ENCODE measurements at regions not wholly inside any gene's neighbourhood (a gene's known extent, or its start where the extent isn't known, plus 50 kb on each side); places are given as distances from the start of the nearest gene placed in this dataset.

GRCh38 chr9:115657695-115658094 is 495.9 kb upstream of the PAPPA start:
- TF ChIP-seq CTCF (conservative IDR thresholded peaks at IDR 0.05; ENCODE audit: low read length): no peak
- no peak overlapping the region for H3K4me3 ChIP-seq (ENCODE audit: low read length)
- no peak for DNase-seq (ENCODE audit: low read depth)

DNA sequence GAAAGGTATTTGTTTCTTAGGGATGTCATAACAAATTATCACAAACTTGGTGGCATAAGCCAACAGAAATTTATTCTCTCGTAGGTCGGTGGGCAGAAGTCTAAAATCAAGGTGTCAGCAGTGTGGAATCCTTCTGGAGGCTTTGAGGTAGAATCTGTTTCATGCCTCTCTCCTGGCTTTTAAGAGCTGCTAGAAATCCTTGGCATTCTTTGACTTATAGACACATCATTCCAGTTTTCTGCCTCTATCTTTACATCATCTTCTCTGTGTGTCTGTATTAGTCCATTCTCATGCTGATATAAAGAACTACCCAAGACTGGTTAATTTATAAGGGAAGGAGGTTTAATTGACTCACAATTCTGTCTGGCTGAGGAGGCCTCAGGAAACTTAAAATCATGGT is 488.1 kb upstream of the PAPPA start:
- no peak for TF ChIP-seq CTCF (conservative IDR thresholded peaks at IDR 0.05; ENCODE audit: low read length)
- H3K4me3 ChIP-seq (ENCODE audit: low read length): no peak overlapping the region
- DNase-seq (ENCODE audit: low read depth): no peak

GRCh38 chr9:115668521-115668920 is 485.1 kb upstream of the PAPPA start:
- peak; percentile 97 for DNase-seq (ENCODE audit: low read depth)
- TF ChIP-seq CTCF (conservative IDR thresholded peaks at IDR 0.05; ENCODE audit: low read length): no peak
- no peak overlapping the region for H3K4me3 ChIP-seq (ENCODE audit: low read length)

GRCh38 chr9:115671236-115671962 is 482.2 kb upstream of the PAPPA start:
- peak; percentile 29 for DNase-seq (ENCODE audit: low read depth)
- TF ChIP-seq CTCF (conservative IDR thresholded peaks at IDR 0.05; ENCODE audit: low read length): no peak
- H3K4me3 ChIP-seq (ENCODE audit: low read length): no peak overlapping the region

DNA sequence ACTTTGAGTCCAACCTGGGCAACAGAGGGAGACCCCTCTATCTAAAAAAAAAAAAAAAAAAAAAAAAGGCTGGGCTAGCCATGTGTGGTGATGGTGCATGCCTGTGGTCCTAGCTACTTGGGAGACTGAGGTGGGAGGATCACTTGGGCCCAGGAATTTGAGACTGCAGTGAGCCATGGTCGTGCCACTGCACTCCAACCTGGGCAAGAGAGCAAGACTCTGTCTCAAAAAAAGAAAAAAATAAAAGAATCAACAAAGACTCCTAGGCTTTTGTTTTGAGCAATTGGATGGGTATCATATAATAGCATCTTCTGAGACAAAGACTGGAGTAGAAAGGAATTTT is 481.7 kb upstream of the PAPPA start:
- H3K4me3 ChIP-seq (ENCODE audit: low read length): no peak overlapping the region
- TF ChIP-seq CTCF (conservative IDR thresholded peaks at IDR 0.05; ENCODE audit: low read length): no peak
- peak; percentile 58 for DNase-seq (ENCODE audit: low read depth)

DNA sequence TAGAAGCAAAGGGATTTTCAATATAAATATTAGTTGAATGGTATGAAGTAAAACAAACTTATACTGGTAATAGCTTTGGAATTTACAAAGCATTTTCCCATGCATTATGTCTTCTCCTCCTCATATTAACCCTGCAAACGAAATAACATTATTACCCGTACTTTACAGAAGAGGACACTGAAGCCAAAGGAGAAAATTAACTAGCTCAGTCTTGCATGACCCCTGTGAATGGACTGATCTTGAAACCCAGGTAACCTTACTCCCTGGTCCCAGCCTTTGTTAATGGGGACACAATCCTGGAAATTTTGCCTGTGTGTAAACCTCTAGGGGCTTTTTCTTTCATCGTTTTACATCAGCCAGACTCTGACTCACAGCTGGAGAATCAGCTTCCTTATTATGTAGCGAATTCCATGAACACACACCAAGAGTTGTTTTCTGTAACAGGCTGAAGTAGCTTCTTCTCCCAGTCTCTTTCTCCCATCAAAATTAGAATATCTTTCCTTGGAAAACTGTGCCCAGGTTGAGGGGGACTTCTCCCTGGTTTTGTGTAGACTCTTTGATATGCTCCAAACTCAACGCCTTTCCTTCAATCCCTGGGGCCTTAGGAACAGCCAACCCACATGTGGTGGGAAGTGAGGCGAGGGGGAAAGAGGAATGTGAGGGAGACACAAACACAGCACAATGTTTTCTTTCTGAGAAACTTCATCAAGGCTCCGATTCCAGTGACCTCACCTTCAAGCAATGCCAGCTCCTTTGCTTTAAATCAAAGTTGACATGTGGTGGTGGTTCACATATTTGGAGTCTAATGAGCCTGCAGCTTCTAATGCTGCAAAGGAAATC is 480.9 kb upstream of the PAPPA start:
- TF ChIP-seq CTCF (conservative IDR thresholded peaks at IDR 0.05; ENCODE audit: low read length): no peak
- H3K4me3 ChIP-seq (ENCODE audit: low read length): peak overlapping the region; percentile 3; the same call in 1 of the 2 replicates
- peak; percentile 99 for DNase-seq (ENCODE audit: low read depth)

DNA sequence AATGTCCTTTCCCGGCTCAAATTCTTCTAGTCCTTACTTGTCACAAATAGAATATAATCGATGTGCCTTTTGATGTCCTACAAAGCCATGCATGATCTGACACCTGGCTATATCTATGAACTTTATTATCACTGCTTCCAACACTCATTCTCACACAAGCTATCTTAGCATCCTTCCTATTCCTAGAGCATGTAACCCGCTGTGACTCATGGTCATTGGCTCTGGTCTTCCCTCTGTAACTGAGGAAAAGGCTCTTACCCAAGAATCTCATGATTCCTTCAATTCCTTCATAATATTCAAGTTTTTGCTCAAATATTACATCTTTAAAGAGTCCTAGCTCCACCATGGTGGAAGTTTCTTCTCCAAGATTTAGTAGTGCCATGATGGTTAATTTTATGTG is 480.0 kb upstream of the PAPPA start:
- no peak for TF ChIP-seq CTCF (conservative IDR thresholded peaks at IDR 0.05; ENCODE audit: low read length)
- peak; percentile 80 for DNase-seq (ENCODE audit: low read depth)
- H3K4me3 ChIP-seq (ENCODE audit: low read length): no peak overlapping the region

Measured in AG10803 (cell line).